ENCODE measurements at regions not wholly inside any gene's neighbourhood (a gene's known extent, or its start where the extent isn't known, plus 50 kb on each side); places are given as distances from the start of the nearest gene placed in this dataset.
"Not testable (repeated sequence)": the region's sequence is repeated elsewhere in the genome, so short reads cannot be mapped to it uniquely, and the experiment has no call there.

DNA sequence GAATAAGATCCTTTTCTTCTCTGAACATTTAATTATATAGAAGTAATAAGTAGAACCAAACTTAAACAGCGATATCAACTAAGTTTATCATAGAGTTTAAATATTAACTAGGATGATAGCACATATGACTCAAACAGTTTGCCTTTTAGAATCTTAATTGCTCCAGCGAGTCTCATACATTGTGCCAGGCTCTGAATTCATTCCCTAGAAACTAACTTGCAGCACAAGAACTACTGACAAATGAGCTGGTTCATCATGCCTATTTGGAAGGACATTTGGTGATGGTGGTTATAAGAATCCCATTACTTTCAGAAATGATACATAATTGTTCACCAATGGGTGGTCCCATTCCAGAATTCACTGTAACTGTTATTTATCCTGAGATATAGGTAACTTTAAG, 1026.6 kb upstream of the DDX18 start:
- ChIA-PET CTCF (no interaction called here), POLR2A (ENCODE audit: unreplicated experiment) (no interaction called here)
- Histone ChIP-seq H2AFZ (ENCODE audit: low read length) (no peak overlapping the region), H3K4me1 (ENCODE audit: insufficient read depth, low read length) (no peaks in the 10 kb centered on the region), H4K20me1 (ENCODE audit: low read length) (no peaks in the 10 kb centered on the region), H3K27ac (ENCODE audit: low read length) (no peak overlapping the region), H3K4me3 (ENCODE audit: low read length) (no peak overlapping the region), H3K36me3 (ENCODE audit: low read depth, low read length) (no peaks in the 10 kb centered on the region), H3K4me2 (ENCODE audit: low read length) (no peak overlapping the region), H3K79me2 (ENCODE audit: low read length) (no peaks in the 10 kb centered on the region), H3K27me3 (ENCODE audit: low read length) (no peaks in the 10 kb centered on the region), H3K9me2 (replicated peaks; ENCODE audit: low read length) (no peaks in the 10 kb centered on the region), H3K9ac (ENCODE audit: low read length) (no peak overlapping the region), H3F3A (ENCODE audit: low read length, unreplicated experiment) (no peaks in the 10 kb centered on the region), H3K9me3 (ENCODE audit: low read length) (no peaks in the 10 kb centered on the region)
- no peak for DNase-seq
- BruUV-seq (replicated peaks) = no TSS peak
- TF ChIP-seq EZH2phosphoT487 (IDR thresholded peaks at IDR 0.05; ENCODE audit: borderline replicate concordance, low read length) (no peak), EZH2 (IDR thresholded peaks at IDR 0.05; ENCODE audit: low read length, unreplicated experiment) (no peak)
- TF ChIP-seq, protein P1, sequence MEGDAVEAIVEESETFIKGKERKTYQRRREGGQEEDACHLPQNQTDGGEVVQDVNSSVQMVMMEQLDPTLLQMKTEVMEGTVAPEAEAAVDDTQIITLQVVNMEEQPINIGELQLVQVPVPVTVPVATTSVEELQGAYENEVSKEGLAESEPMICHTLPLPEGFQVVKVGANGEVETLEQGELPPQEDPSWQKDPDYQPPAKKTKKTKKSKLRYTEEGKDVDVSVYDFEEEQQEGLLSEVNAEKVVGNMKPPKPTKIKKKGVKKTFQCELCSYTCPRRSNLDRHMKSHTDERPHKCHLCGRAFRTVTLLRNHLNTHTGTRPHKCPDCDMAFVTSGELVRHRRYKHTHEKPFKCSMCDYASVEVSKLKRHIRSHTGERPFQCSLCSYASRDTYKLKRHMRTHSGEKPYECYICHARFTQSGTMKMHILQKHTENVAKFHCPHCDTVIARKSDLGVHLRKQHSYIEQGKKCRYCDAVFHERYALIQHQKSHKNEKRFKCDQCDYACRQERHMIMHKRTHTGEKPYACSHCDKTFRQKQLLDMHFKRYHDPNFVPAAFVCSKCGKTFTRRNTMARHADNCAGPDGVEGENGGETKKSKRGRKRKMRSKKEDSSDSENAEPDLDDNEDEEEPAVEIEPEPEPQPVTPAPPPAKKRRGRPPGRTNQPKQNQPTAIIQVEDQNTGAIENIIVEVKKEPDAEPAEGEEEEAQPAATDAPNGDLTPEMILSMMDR (conservative IDR thresholded peaks at IDR 0.05; ENCODE audit: low read depth, low read length) = no peak
- intact Hi-C loops (cut with micrococcal nuclease) = no loop called here
- no peak for ATAC-seq

DNA sequence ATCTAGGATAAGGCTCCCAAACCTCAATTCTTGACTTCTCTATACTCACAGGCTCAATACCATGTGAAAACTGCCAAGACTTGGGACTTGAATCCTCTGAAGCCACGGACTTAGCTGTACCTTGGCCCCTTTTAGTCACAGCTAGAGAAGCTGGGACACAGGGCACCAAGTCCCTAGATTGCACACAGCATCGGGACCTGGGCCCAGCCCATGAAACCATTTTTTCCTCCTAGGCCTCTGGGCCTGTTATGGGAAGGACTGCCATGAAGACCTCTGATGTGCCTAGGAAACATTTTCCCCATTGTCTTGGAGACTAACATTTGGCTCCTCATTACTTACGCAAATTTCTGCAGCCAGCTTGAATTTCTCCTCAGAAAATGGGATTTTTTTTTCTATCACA, 1011.8 kb upstream of the DDX18 start:
- Histone ChIP-seq H2AFZ (ENCODE audit: low read length) (no peak overlapping the region), H3K27me3 (ENCODE audit: low read length) (no peaks in the 10 kb centered on the region), H3K9me2 (replicated peaks; ENCODE audit: low read length) (no peaks in the 10 kb centered on the region), H3K9ac (ENCODE audit: low read length) (no peak overlapping the region), H3K79me2 (ENCODE audit: low read length) (no peaks in the 10 kb centered on the region), H3K27ac (ENCODE audit: low read length) (no peak overlapping the region), H3K4me3 (ENCODE audit: low read length) (no peak overlapping the region), H3F3A (ENCODE audit: low read length, unreplicated experiment) (no peaks in the 10 kb centered on the region), H4K20me1 (ENCODE audit: low read length) (no peaks in the 10 kb centered on the region), H3K4me2 (ENCODE audit: low read length) (no peak overlapping the region), H3K36me3 (ENCODE audit: low read depth, low read length) (no peaks in the 10 kb centered on the region), H3K9me3 (ENCODE audit: low read length) (peaks cover 32% of the 10 kb centered on the region), H3K4me1 (ENCODE audit: insufficient read depth, low read length) (no peaks in the 10 kb centered on the region)
- no TSS peak for BruUV-seq (replicated peaks)
- ATAC-seq (no peak), DNase-seq (no peak)
- TF ChIP-seq EZH2 (IDR thresholded peaks at IDR 0.05; ENCODE audit: low read length, unreplicated experiment) = no peak
- TF ChIP-seq EZH2phosphoT487 (IDR thresholded peaks at IDR 0.05; ENCODE audit: borderline replicate concordance, low read length) = no peak
- TF ChIP-seq, protein P1 (conservative IDR thresholded peaks at IDR 0.05; ENCODE audit: low read depth, low read length) = no peak
- intact Hi-C loops (cut with micrococcal nuclease) = no loop called here
- ChIA-PET CTCF (no interaction called here), POLR2A (ENCODE audit: unreplicated experiment) (no interaction called here)

DNA sequence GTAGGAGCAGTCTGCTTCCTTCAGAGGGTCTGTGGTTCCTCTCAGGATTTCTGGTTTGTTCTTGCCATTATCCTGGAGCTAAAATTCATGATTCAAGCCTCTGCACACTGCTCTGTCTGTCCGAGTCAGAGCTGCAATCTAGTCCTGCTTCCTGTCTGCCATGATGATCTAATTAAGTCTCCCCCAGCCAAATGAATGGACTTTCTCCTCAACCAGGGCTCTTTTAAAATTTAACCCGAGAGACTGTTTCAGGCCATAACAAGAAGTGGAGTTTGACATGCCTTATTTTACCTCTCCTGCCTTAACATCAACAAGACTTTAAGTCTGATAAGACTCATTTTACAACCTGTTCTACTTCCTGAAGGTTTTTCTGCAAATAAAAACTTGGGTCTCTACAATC, 1009.6 kb upstream of the DDX18 start:
- Histone ChIP-seq H3K9me3 (ENCODE audit: low read length) (peaks cover 32% of the 10 kb centered on the region), H3K4me3 (ENCODE audit: low read length) (no peak overlapping the region), H4K20me1 (ENCODE audit: low read length) (peaks cover 6% of the 10 kb centered on the region; the same call in 1 of the 2 replicates), H3K4me2 (ENCODE audit: low read length) (no peak overlapping the region), H3K36me3 (ENCODE audit: low read depth, low read length) (no peaks in the 10 kb centered on the region), H2AFZ (ENCODE audit: low read length) (no peak overlapping the region), H3F3A (ENCODE audit: low read length, unreplicated experiment) (peaks cover 15% of the 10 kb centered on the region), H3K79me2 (ENCODE audit: low read length) (no peaks in the 10 kb centered on the region), H3K27me3 (ENCODE audit: low read length) (no peaks in the 10 kb centered on the region), H3K27ac (ENCODE audit: low read length) (no peak overlapping the region), H3K4me1 (ENCODE audit: insufficient read depth, low read length) (peaks cover 16% of the 10 kb centered on the region), H3K9me2 (replicated peaks; ENCODE audit: low read length) (no peaks in the 10 kb centered on the region), H3K9ac (ENCODE audit: low read length) (no peak overlapping the region)
- POLR2A ChIA-PET (ENCODE audit: unreplicated experiment) = no interaction called here
- BruUV-seq (replicated peaks) = no TSS peak
- TF ChIP-seq EZH2 (IDR thresholded peaks at IDR 0.05; ENCODE audit: low read length, unreplicated experiment) (no peak), EZH2phosphoT487 (IDR thresholded peaks at IDR 0.05; ENCODE audit: borderline replicate concordance, low read length) (no peak)
- TF ChIP-seq, protein P1 (conservative IDR thresholded peaks at IDR 0.05; ENCODE audit: low read depth, low read length) = no peak
- ATAC-seq = no peak
- DNase-seq = no peak
- intact Hi-C loops (cut with micrococcal nuclease) = no loop called here
- CTCF ChIA-PET = no interaction called here

DNA sequence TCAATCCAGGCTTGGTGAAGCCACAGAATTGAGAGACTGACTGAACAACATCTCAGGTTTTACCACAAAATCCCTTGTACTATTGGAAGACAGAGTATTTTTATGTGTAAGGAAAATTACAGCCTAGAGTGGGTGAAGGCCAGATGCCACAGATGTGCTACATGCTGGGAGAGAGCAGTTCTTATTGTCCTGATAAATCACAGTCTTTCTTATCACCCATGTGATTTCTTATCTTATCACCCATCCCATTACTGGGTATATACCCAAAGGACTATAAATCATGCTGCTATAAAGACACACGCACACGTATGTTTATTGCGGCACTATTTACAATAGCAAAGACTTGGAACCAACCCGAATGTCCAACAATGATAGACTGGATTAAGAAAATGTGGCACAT, 1008.0 kb upstream of the DDX18 start:
- H3K9ac ChIP-seq (ENCODE audit: low read length); ATAC-seq; CTCF ChIA-PET; H3K4me3 ChIP-seq (ENCODE audit: low read length); H3K9me2 ChIP-seq (replicated peaks; ENCODE audit: low read length); H3K79me2 ChIP-seq (ENCODE audit: low read length); BruUV-seq (replicated peaks); H3K27me3 ChIP-seq (ENCODE audit: low read length); H3K27ac ChIP-seq (ENCODE audit: low read length); intact Hi-C loops (cut with micrococcal nuclease); H2AFZ ChIP-seq (ENCODE audit: low read length); POLR2A ChIA-PET (ENCODE audit: unreplicated experiment); H4K20me1 ChIP-seq (ENCODE audit: low read length); H3K4me2 ChIP-seq (ENCODE audit: low read length); H3K36me3 ChIP-seq (ENCODE audit: low read depth, low read length); DNase-seq: not testable (repeated sequence)
- Histone ChIP-seq H3K4me1 (ENCODE audit: insufficient read depth, low read length) (peaks cover 28% of the 10 kb centered on the region), H3K9me3 (ENCODE audit: low read length) (peaks cover 27% of the 10 kb centered on the region), H3F3A (ENCODE audit: low read length, unreplicated experiment) (peaks cover 19% of the 10 kb centered on the region)

Measured in PC-3 (cell line).